GM18870 (cell line): ENCODE measurements at regions not wholly inside any gene's neighbourhood (a gene's known extent, or its start where the extent isn't known, plus 50 kb on each side); places are given as distances from the start of the nearest gene placed in this dataset.

Experiments
- ATAC-seq: cut with Tn5 transposase; IDR thresholded peaks from one replicate; pipeline ENCODE4 v1.9.1; 2021; ENCODE audit warnings: moderate library complexity; ENCODE audit not compliant: unreplicated experiment

GRCh38 chr1:83596331-83596730 lies 402.6 kb downstream of the TTLL7 start:
- ATAC-seq, result no peak

GRCh38 chr1:83593073-83593472 lies 405.9 kb downstream of the TTLL7 start:
- no peak for ATAC-seq

GRCh38 chr1:83588140-83588539 lies 410.8 kb downstream of the TTLL7 start:
- ATAC-seq, result no peak

- ATAC-seq, result peak; percentile 68
Observed at GRCh38 chr1:83583351-83584014, 415.4 kb downstream of the TTLL7 start.

GRCh38 chr1:83581747-83582146 lies 417.2 kb downstream of the TTLL7 start:
- ATAC-seq, result no peak

GRCh38 chr1:83574791-83575190 lies 424.1 kb downstream of the TTLL7 start:
- ATAC-seq, result peak; percentile 77

- ATAC-seq, result no peak
Observed at GRCh38 chr1:83573776-83574175, 425.2 kb downstream of the TTLL7 start.

GRCh38 chr1:83571536-83571935 lies 427.4 kb downstream of the TTLL7 start:
- ATAC-seq, result no peak

GRCh38 chr1:83561346-83561745 lies 437.6 kb downstream of the TTLL7 start:
- no peak for ATAC-seq

GRCh38 chr1:83559129-83559840 lies 439.6 kb downstream of the TTLL7 start:
- no peak for ATAC-seq

- no peak for ATAC-seq
Observed at GRCh38 chr1:83555871-83556270, 443.1 kb downstream of the TTLL7 start.

- ATAC-seq, result no peak
Observed at GRCh38 chr1:83554174-83554573, 444.8 kb downstream of the TTLL7 start.

- no peak for ATAC-seq
Observed at GRCh38 chr1:83552820-83553219, 446.1 kb downstream of the TTLL7 start.

- ATAC-seq, result no peak
Observed at GRCh38 chr1:83548311-83548710, 450.6 kb downstream of the TTLL7 start.

GRCh38 chr1:83547901-83548300 lies 451.0 kb downstream of the TTLL7 start:
- no peak for ATAC-seq

- no peak for ATAC-seq
Observed at GRCh38 chr1:83546874-83547273, 452.1 kb downstream of the TTLL7 start.

GRCh38 chr1:83545066-83545862 lies 453.7 kb downstream of the TTLL7 start:
- ATAC-seq, result no peak

GRCh38 chr1:83543222-83543973 lies 455.5 kb downstream of the TTLL7 start:
- no peak for ATAC-seq

- no peak for ATAC-seq
Observed at GRCh38 chr1:83531521-83532309, 467.2 kb downstream of the TTLL7 start.

GRCh38 chr1:83530506-83530905 lies 468.4 kb downstream of the TTLL7 start:
- no peak for ATAC-seq
